Fibroblast of mammary gland (primary cell): ENCODE measurements at regions not wholly inside any gene's neighbourhood (a gene's known extent, or its start where the extent isn't known, plus 50 kb on each side); places are given as distances from the start of the nearest gene placed in this dataset.
"Not testable (repeated sequence)": the region's sequence is repeated elsewhere in the genome, so short reads cannot be mapped to it uniquely, and the experiment has no call there.

Experiments used
- DNase-seq: peaks from one replicate; pipeline ENCODE4 v3.0.0-alpha.2; 2010; ENCODE audit warnings: low read depth
- H3K4me3 ChIP-seq: 2 replicates; pipeline ENCODE4 v1.5.1; 2011; ENCODE audit warnings: low read depth, mild to moderate bottlenecking, low read length, moderate library complexity; ENCODE audit not compliant: control insufficient read depth
- CTCF ChIP-seq: conservative IDR thresholded peaks from 2 replicates; pipeline ENCODE4 v1.5.1; 2011; ENCODE audit warnings: low read depth, low read length, inconsistent platforms; ENCODE audit not compliant: control insufficient read depth, insufficient read depth

- DNase-seq: no peak
- no peak overlapping the region for H3K4me3 ChIP-seq
- TF ChIP-seq CTCF: no peak
These were observed 374.1 kb downstream of the ADGRD1 start for GRCh38 chr12:131327521-131328488.

GRCh38 chr12:131328861-131329845 lies 375.4 kb downstream of the ADGRD1 start:
- not testable (repeated sequence) for H3K4me3 ChIP-seq, DNase-seq

GRCh38 chr12:131330106-131330815 lies 376.6 kb downstream of the ADGRD1 start:
- no peak overlapping the region for H3K4me3 ChIP-seq
- no peak for TF ChIP-seq CTCF
- DNase-seq: no peak

GRCh38 chr12:131331148-131331750 lies 377.5 kb downstream of the ADGRD1 start:
- no peak for TF ChIP-seq CTCF
- H3K4me3 ChIP-seq: no peak overlapping the region
- no peak for DNase-seq

- TF ChIP-seq CTCF: no peak
- no peak for DNase-seq
- no peak overlapping the region for H3K4me3 ChIP-seq
These were observed 378.5 kb downstream of the ADGRD1 start for GRCh38 chr12:131332224-131332623.

GRCh38 chr12:131333136-131333535 lies 377.8 kb upstream of the SFSWAP start:
- TF ChIP-seq CTCF: no peak

More at GRCh38 chr12:131333136-131333535, 377.8 kb upstream of the SFSWAP start:
- no peak for DNase-seq
- no peak overlapping the region for H3K4me3 ChIP-seq
